Astrocyte (in vitro differentiated cells and primary cell): ENCODE measurements at regions not wholly inside any gene's neighbourhood (a gene's known extent, or its start where the extent isn't known, plus 50 kb on each side); places are given as distances from the start of the nearest gene placed in this dataset.

Experiments used
- DNase-seq: peaks from one replicate; pipeline ENCODE4 v3.0.0-alpha.2; 2010; ENCODE audit warnings: low read depth
- FAIRE-seq: peaks from 2 replicates; lab custom pipeline; 2011; peaks lifted over from hg19 to GRCh38; lab: Jason Lieb, UNC
- H2AFZ ChIP-seq: 2 replicates; pipeline ENCODE4 v1.6.0; 2012; ENCODE audit warnings: low read depth, low read length, inconsistent platforms
- H3K27ac ChIP-seq: 2 replicates; pipeline ENCODE4 v1.5.1; 2011; ENCODE audit warnings: low read depth, low read length, inconsistent platforms
- H3K27me3 ChIP-seq: 2 replicates; pipeline ENCODE4 v1.6.0; 2011; ENCODE audit warnings: low read length, inconsistent platforms; ENCODE audit not compliant: insufficient read depth
- H3K36me3 ChIP-seq: 2 replicates; pipeline ENCODE4 v1.5.1; 2011; ENCODE audit warnings: low read length, inconsistent platforms; ENCODE audit not compliant: insufficient read depth
- H3K4me1 ChIP-seq: 2 replicates; pipeline ENCODE4 v1.5.1; 2011; ENCODE audit warnings: low read length, inconsistent platforms; ENCODE audit not compliant: insufficient read depth
- H3K4me2 ChIP-seq: 2 replicates; pipeline ENCODE4 v1.6.0; 2012; ENCODE audit warnings: low read length, inconsistent platforms
- H3K4me3 ChIP-seq: 2 replicates; pipeline ENCODE4 v1.5.1; 2011; ENCODE audit warnings: low read depth, mild to moderate bottlenecking, low read length, inconsistent platforms; ENCODE audit not compliant: insufficient read depth
- H3K79me2 ChIP-seq: 2 replicates; pipeline ENCODE4 v1.6.0; 2012; ENCODE audit warnings: mild to moderate bottlenecking, low read length, inconsistent platforms; ENCODE audit not compliant: insufficient read depth
- H3K9ac ChIP-seq: 2 replicates; pipeline ENCODE4 v1.6.0; 2012; ENCODE audit warnings: mild to moderate bottlenecking, low read length, inconsistent platforms
- H3K9me3 ChIP-seq: 2 replicates; pipeline ENCODE4 v1.5.1; 2012; ENCODE audit warnings: low read depth, mild to moderate bottlenecking, low read length, inconsistent platforms; ENCODE audit not compliant: insufficient read depth
- H4K20me1 ChIP-seq: 2 replicates; pipeline ENCODE4 v1.6.0; 2012; ENCODE audit warnings: low read length, inconsistent platforms; ENCODE audit not compliant: insufficient read depth
- H3K27ac Mint-ChIP-seq: one replicate; pipeline ENCODE4 v1.8.0; 2021; ENCODE audit warnings: mild to moderate bottlenecking, mixed read lengths; ENCODE audit not compliant: unreplicated experiment
- H3K27me3 Mint-ChIP-seq: one replicate; pipeline ENCODE4 v1.8.0; 2021; ENCODE audit warnings: low read depth, mixed read lengths; ENCODE audit not compliant: unreplicated experiment
- H3K36me3 Mint-ChIP-seq: one replicate; pipeline ENCODE4 v1.8.0; 2021; ENCODE audit warnings: low read depth, mixed read lengths; ENCODE audit not compliant: unreplicated experiment
- H3K4me1 Mint-ChIP-seq: one replicate; pipeline ENCODE4 v1.8.0; 2021; ENCODE audit warnings: low read depth, mixed read lengths; ENCODE audit not compliant: unreplicated experiment
- H3K4me3 Mint-ChIP-seq: one replicate; pipeline ENCODE4 v1.8.0; 2021; ENCODE audit warnings: mild to moderate bottlenecking, moderate library complexity, mixed read lengths; ENCODE audit not compliant: unreplicated experiment
- H3K9me3 Mint-ChIP-seq: one replicate; pipeline ENCODE4 v1.8.0; 2021; ENCODE audit warnings: mild to moderate bottlenecking, mixed read lengths; ENCODE audit not compliant: unreplicated experiment
- EZH2 ChIP-seq: IDR thresholded peaks from 2 replicates; pipeline ENCODE4 v1.6.1; 2012; ENCODE audit warnings: mild to moderate bottlenecking, low read length, inconsistent platforms; ENCODE audit not compliant: insufficient read depth
- TF ChIP-seq, protein P1 (sequence below): IDR thresholded peaks from 2 replicates; pipeline ENCODE4 v1.5.1; 2011; ENCODE audit warnings: low read depth, mild to moderate bottlenecking, inconsistent platforms, low read length, moderate library complexity; ENCODE audit not compliant: insufficient read depth

DNA sequence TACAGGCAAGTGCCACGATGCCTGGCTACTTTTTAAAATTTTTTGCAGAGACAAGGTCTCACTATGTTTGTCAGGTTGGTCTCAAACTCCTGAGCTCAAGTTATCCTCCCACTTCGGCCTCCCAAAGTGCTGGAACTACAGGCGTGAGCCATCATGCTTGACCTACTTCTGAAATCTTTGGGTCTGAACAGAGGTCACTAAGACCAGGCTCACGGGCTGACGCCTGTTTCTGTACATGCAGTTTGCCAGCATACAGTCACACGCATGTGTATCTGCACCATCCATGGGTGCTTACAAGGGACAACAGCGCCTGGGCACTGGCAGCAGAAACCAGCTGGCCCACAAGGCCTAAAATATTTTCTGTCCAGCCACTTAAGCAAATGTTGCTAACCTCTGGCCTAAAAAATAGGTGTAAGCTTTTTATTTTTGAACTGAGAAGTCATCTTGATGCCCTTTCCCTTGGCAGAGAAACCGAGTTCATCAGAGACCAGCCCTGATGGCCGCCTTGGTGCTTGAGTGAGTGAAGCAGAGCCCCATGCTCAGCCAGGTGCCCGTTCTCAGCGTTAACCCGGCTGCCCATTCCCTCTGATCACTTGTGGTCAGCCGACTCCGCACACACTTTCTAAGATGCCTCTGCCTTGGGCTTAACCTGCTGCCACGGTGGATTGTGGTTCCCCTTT is 425.2 kb downstream of the OCA2 start:
- Mint-ChIP-seq H3K9me3 (peaks cover 3% of the 10 kb centered on the region), H3K4me3 (no peak overlapping the region), H3K27ac (no peak overlapping the region), H3K27me3 (peaks cover 17% of the 10 kb centered on the region), H3K36me3 (no peaks in the 10 kb centered on the region), H3K4me1 (peaks cover 3% of the 10 kb centered on the region)
- no peak for DNase-seq
- no peaks in the 10 kb centered on the region for H3K36me3 ChIP-seq
- H3K4me1 ChIP-seq: no peaks in the 10 kb centered on the region
- H2AFZ ChIP-seq: no peak overlapping the region
- H4K20me1 ChIP-seq: no peaks in the 10 kb centered on the region
- no peaks in the 10 kb centered on the region for H3K79me2 ChIP-seq
- TF ChIP-seq, protein P1, sequence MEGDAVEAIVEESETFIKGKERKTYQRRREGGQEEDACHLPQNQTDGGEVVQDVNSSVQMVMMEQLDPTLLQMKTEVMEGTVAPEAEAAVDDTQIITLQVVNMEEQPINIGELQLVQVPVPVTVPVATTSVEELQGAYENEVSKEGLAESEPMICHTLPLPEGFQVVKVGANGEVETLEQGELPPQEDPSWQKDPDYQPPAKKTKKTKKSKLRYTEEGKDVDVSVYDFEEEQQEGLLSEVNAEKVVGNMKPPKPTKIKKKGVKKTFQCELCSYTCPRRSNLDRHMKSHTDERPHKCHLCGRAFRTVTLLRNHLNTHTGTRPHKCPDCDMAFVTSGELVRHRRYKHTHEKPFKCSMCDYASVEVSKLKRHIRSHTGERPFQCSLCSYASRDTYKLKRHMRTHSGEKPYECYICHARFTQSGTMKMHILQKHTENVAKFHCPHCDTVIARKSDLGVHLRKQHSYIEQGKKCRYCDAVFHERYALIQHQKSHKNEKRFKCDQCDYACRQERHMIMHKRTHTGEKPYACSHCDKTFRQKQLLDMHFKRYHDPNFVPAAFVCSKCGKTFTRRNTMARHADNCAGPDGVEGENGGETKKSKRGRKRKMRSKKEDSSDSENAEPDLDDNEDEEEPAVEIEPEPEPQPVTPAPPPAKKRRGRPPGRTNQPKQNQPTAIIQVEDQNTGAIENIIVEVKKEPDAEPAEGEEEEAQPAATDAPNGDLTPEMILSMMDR: no peak
- no peak for TF ChIP-seq EZH2
- no peaks in the 10 kb centered on the region for H3K27me3 ChIP-seq
- H3K4me2 ChIP-seq: no peak overlapping the region
- H3K4me3 ChIP-seq: no peak overlapping the region
- no peaks in the 10 kb centered on the region for H3K9me3 ChIP-seq
- H3K9ac ChIP-seq: no peak overlapping the region
- no peak for FAIRE-seq
- H3K27ac ChIP-seq: no peak overlapping the region

DNA sequence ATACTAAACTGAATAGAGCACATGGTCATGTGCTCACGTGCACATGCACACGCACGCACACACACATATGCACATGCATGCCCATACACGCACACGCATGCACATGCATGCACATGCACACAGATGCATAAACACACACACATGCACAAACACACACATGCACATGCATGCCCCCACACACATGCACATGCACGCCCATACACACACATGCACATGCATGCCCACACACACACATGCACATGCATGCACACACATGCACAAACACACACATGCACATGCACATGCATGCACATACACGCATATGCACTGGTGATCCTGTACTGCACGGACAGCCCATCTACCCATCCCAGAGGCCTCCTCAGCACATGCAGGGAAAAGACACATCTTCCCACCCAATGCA is 426.6 kb downstream of the OCA2 start:
- DNase-seq (no peak), FAIRE-seq (no peak)
- H2AFZ ChIP-seq: no peak overlapping the region
- no peak overlapping the region for H3K9ac ChIP-seq
- Mint-ChIP-seq H3K4me3 (no peak overlapping the region), H3K27ac (no peak overlapping the region), H3K27me3 (peaks cover 7% of the 10 kb centered on the region), H3K36me3 (no peaks in the 10 kb centered on the region), H3K4me1 (peaks cover 3% of the 10 kb centered on the region), H3K9me3 (no peaks in the 10 kb centered on the region)
- H3K27me3 ChIP-seq: no peaks in the 10 kb centered on the region
- H3K9me3 ChIP-seq: no peaks in the 10 kb centered on the region
- no peaks in the 10 kb centered on the region for H3K36me3 ChIP-seq
- H3K4me1 ChIP-seq: no peaks in the 10 kb centered on the region
- no peak overlapping the region for H3K4me2 ChIP-seq
- no peak overlapping the region for H3K4me3 ChIP-seq
- H4K20me1 ChIP-seq: no peaks in the 10 kb centered on the region
- no peaks in the 10 kb centered on the region for H3K79me2 ChIP-seq
- TF ChIP-seq EZH2: no peak
- TF ChIP-seq, protein P1: no peak
- no peak overlapping the region for H3K27ac ChIP-seq

DNA sequence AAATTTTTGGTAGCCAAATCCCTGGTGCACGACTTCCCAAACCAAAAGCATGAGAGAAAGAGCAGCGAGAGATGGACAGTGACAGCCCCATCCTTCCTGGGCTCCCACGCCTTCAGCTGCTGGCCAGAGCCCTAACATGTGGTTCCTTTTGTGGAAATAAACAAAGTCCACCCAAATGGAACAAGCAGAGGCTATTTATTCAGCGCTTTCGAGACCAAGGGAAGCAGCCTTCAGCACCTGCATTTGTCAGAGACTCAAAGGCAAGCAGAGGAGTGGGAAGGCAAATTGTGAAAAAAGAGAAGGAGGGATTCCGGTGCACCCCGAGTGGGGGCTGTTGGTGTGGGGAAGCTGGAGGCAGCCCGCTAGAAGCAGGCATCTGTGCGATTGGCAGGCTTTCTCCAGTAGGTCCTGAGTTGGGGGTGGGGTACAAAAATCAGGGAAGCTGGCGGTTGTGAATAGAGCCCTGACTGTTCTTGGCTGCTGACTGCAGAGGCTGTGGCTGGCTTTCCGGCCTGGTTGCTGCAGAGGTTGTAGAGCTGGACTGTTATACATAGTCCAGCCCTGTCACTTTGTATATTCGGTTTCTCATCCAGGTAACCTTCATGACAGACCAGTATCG is 427.2 kb downstream of the OCA2 start:
- no peak overlapping the region for H3K27ac Mint-ChIP-seq
- no peak for FAIRE-seq
- Histone ChIP-seq H4K20me1 (no peaks in the 10 kb centered on the region), H3K9ac (no peak overlapping the region), H3K4me2 (no peak overlapping the region), H3K27me3 (no peaks in the 10 kb centered on the region), H3K27ac (no peak overlapping the region), H3K9me3 (no peaks in the 10 kb centered on the region), H3K36me3 (no peaks in the 10 kb centered on the region), H2AFZ (no peak overlapping the region), H3K4me1 (no peaks in the 10 kb centered on the region), H3K79me2 (no peaks in the 10 kb centered on the region), H3K4me3 (no peak overlapping the region)
- DNase-seq: no peak
- TF ChIP-seq EZH2: no peak
- TF ChIP-seq, protein P1: no peak
- H3K9me3 Mint-ChIP-seq: no peaks in the 10 kb centered on the region
- H3K4me3 Mint-ChIP-seq: no peak overlapping the region
- no peaks in the 10 kb centered on the region for H3K36me3 Mint-ChIP-seq
- peaks cover 3% of the 10 kb centered on the region for H3K4me1 Mint-ChIP-seq
- peaks cover 5% of the 10 kb centered on the region for H3K27me3 Mint-ChIP-seq
